ENCODE measurements at regions not wholly inside any gene's neighbourhood (a gene's known extent, or its start where the extent isn't known, plus 50 kb on each side); places are given as distances from the start of the nearest gene placed in this dataset.

GRCh38 chr1:24986372-24986965, 56.4 kb upstream of the RUNX3 start:
- H3K4me3 ChIP-seq (ENCODE audit: low read depth, low read length): no peak overlapping the region
- no peak for TF ChIP-seq CTCF (IDR thresholded peaks at IDR 0.05; ENCODE audit: borderline replicate concordance, insufficient read depth, low read depth, low read length)

- no peak overlapping the region for H3K4me3 ChIP-seq (ENCODE audit: low read depth, low read length)
- no peak for TF ChIP-seq CTCF (IDR thresholded peaks at IDR 0.05; ENCODE audit: borderline replicate concordance, insufficient read depth, low read depth, low read length)
These were observed 55.7 kb upstream of the RUNX3 start for GRCh38 chr1:24985737-24986136.

- no peak overlapping the region for H3K4me3 ChIP-seq (ENCODE audit: low read depth, low read length)
- TF ChIP-seq CTCF (IDR thresholded peaks at IDR 0.05; ENCODE audit: borderline replicate concordance, insufficient read depth, low read depth, low read length): no peak
These were observed 54.9 kb upstream of the RUNX3 start for GRCh38 chr1:24984800-24985522.

GRCh38 chr1:24984300-24984699, 54.2 kb upstream of the RUNX3 start:
- TF ChIP-seq CTCF (IDR thresholded peaks at IDR 0.05; ENCODE audit: borderline replicate concordance, insufficient read depth, low read depth, low read length): no peak
- no peak overlapping the region for H3K4me3 ChIP-seq (ENCODE audit: low read depth, low read length)

- H3K4me3 ChIP-seq (ENCODE audit: low read depth, low read length): no peak overlapping the region
- no peak for TF ChIP-seq CTCF (IDR thresholded peaks at IDR 0.05; ENCODE audit: borderline replicate concordance, insufficient read depth, low read depth, low read length)
These were observed 53.1 kb upstream of the RUNX3 start for GRCh38 chr1:24983006-24983680.

GRCh38 chr1:24981631-24982005, 51.5 kb upstream of the RUNX3 start:
- no peak for TF ChIP-seq CTCF (IDR thresholded peaks at IDR 0.05; ENCODE audit: borderline replicate concordance, insufficient read depth, low read depth, low read length)

More at GRCh38 chr1:24981631-24982005, 51.5 kb upstream of the RUNX3 start:
- no peak overlapping the region for H3K4me3 ChIP-seq (ENCODE audit: low read depth, low read length)

Data from GM12875 (cell line).